Left ventricle myocardium inferior (tissue), 1 donor: ENCODE measurements at regions not wholly inside any gene's neighbourhood (a gene's known extent, or its start where the extent isn't known, plus 50 kb on each side); places are given as distances from the start of the nearest gene placed in this dataset.

Experiments
- DNase-seq: peaks from one replicate; pipeline ENCODE4 v3.0.0-alpha.2; 2020
- H3K27ac ChIP-seq: fragments of 200-600 bp; replicated peaks from 2 replicates; pipeline ENCODE4 v1.8.0; 2021
- H3K27me3 ChIP-seq: fragments of 200-600 bp; 2 replicates; pipeline ENCODE4 v1.8.0; 2021; ENCODE audit warnings: low read depth
- H3K36me3 ChIP-seq: fragments of 200-600 bp; 2 replicates; pipeline ENCODE4 v1.8.0; 2021
- H3K4me1 ChIP-seq: fragments of 200-600 bp; 2 replicates; pipeline ENCODE4 v1.8.0; 2021
- H3K4me3 ChIP-seq: fragments of 200-600 bp; 2 replicates; pipeline ENCODE4 v1.8.0; 2021; ENCODE audit warnings: mild to moderate bottlenecking, moderate library complexity
- H3K9me3 ChIP-seq: fragments of 200-600 bp; replicated peaks from 2 replicates; pipeline ENCODE4 v1.8.0; 2021
- intact Hi-C: fragments of 100-400 bp; cut with micrococcal nuclease; formaldehyde crosslinking; loops from one replicate; pipeline ENCODE4 v1.11.0; 2022
- TF ChIP-seq, protein P1 (sequence below): fragments of 200-600 bp; IDR thresholded peaks from 2 replicates; pipeline ENCODE4 v1.8.0; 2021; ENCODE audit warnings: antibody characterized with exemption, mild to moderate bottlenecking, borderline replicate concordance
- donor health status: DM: no; HTN: yes; CAD: no; lungs with severe emphysema.

DNA sequence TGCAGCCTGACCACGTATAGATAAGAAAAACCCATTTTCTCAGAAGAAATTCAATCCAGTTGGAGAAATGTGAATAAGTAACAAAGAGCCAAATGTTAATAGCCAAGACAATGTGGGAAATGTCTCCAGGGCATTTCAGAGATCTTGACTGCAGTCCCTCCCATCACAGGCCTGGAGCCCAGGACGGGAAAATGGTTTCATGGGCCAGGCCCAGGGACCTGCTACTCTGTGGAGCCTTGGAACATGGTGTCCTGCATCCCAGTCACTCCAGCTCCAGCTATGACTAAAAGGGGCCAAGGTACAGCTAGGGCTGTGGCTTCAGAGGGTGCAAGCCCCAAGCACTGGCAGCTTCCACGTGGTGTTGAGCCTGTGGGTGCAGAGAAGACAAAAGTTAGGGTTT is 490.0 kb downstream of the CYLC2 start:
- H3K4me3 ChIP-seq = no peak overlapping the region
- peaks cover 5% of the 10 kb centered on the region for H3K9me3 ChIP-seq
- DNase-seq = no peak
- H3K27ac ChIP-seq = no peak overlapping the region
- H3K4me1 ChIP-seq = no peaks in the 10 kb centered on the region
- no peaks in the 10 kb centered on the region for H3K27me3 ChIP-seq
- TF ChIP-seq, protein P1, sequence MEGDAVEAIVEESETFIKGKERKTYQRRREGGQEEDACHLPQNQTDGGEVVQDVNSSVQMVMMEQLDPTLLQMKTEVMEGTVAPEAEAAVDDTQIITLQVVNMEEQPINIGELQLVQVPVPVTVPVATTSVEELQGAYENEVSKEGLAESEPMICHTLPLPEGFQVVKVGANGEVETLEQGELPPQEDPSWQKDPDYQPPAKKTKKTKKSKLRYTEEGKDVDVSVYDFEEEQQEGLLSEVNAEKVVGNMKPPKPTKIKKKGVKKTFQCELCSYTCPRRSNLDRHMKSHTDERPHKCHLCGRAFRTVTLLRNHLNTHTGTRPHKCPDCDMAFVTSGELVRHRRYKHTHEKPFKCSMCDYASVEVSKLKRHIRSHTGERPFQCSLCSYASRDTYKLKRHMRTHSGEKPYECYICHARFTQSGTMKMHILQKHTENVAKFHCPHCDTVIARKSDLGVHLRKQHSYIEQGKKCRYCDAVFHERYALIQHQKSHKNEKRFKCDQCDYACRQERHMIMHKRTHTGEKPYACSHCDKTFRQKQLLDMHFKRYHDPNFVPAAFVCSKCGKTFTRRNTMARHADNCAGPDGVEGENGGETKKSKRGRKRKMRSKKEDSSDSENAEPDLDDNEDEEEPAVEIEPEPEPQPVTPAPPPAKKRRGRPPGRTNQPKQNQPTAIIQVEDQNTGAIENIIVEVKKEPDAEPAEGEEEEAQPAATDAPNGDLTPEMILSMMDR = no peak
- no peaks in the 10 kb centered on the region for H3K36me3 ChIP-seq
- intact Hi-C loops = no loop called here

DNA sequence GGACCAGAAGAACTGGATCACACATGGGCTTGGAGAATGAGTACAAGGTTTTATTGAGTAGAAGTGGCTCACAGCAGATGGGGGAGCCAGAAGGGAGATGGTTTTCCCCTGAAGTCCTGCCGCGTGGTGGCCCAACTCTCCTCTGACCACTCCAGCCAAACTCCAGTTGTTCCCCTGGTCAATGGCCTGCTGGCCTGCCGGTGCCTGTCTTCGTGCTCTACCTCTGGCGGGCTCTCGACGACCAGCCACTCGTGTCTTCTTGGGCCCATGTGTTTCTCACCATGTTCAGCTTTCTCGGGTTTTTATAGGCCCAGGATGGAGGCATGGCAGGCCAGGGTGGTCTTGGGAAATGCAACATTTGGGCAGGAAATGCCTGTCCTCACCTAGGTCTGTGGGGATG is 519.6 kb downstream of the CYLC2 start:
- intact Hi-C loops = no loop called here
- Histone ChIP-seq H3K4me1 (no peaks in the 10 kb centered on the region), H3K36me3 (no peaks in the 10 kb centered on the region), H3K4me3 (no peak overlapping the region), H3K27ac (no peak overlapping the region), H3K27me3 (no peaks in the 10 kb centered on the region), H3K9me3 (no peaks in the 10 kb centered on the region)
- DNase-seq = no peak
- TF ChIP-seq, protein P1 = no peak

DNA sequence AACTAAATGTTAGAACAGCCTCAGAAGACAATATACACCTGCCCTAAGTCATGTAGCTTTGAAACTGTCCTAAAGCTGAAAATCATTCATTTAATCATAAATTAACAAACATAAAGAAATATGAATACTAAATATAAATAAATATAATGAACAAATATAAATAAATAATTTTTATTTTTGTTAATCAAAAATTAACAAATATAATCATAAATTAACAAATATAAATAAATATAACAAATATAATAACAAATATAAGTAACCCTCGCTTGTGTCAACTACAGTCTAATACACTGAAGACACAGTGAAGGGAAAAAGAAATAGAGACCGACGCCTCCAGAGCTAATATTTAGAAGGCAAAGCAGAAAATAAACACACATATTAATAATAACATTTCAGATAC is 527.3 kb downstream of the CYLC2 start:
- Histone ChIP-seq H3K4me1 (no peaks in the 10 kb centered on the region), H3K27ac (no peak overlapping the region), H3K9me3 (no peaks in the 10 kb centered on the region), H3K27me3 (no peaks in the 10 kb centered on the region), H3K36me3 (no peaks in the 10 kb centered on the region), H3K4me3 (no peak overlapping the region)
- intact Hi-C loops = no loop called here
- no peak for DNase-seq
- TF ChIP-seq, protein P1 = no peak

DNA sequence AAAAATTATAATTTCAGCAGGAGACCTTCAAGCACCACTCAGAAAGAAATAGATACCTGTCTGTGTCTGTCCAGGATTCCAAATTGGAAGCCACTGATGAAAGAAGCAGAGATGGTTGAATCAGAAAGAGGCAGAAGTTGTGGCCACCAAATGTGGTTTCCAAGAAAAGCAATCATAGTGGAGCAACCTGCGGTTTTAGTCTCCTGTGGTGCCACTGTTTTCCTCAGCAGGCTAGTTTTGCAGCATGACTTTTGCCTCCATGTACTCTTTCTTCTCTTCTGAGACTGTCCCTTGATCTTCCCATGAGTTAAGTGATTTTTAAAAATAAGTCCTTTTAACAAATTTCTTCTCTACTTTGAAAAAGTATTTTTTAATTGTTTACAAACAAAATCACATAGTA is 535.8 kb downstream of the CYLC2 start:
- TF ChIP-seq, protein P1 = no peak
- intact Hi-C loops = no loop called here
- Histone ChIP-seq H3K27me3 (no peaks in the 10 kb centered on the region), H3K4me1 (no peaks in the 10 kb centered on the region), H3K27ac (no peak overlapping the region), H3K4me3 (no peak overlapping the region), H3K36me3 (no peaks in the 10 kb centered on the region), H3K9me3 (peaks cover 4% of the 10 kb centered on the region)
- no peak for DNase-seq

DNA sequence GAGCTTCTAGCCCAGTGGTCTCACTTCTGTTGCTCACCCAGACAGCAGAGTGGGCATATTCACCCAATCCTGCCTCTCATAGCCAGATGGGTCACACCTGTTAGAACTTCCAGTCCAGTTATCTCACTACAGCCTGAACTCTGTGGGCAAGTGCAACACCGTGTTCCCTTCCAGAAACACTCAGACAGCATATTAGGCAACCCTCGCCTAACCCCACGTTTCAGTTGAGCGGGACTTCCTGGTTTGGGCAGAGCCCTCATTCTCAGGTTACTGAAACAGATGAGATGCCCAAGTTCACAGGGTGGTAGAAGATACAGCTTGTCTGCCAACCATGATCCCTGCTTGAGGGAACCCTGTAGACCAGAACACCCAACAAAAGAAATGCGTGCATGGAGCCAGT is 538.2 kb downstream of the CYLC2 start:
- intact Hi-C loops = no loop called here
- TF ChIP-seq, protein P1 = no peak
- Histone ChIP-seq H3K4me3 (no peak overlapping the region), H3K27me3 (no peaks in the 10 kb centered on the region), H3K36me3 (no peaks in the 10 kb centered on the region), H3K27ac (no peak overlapping the region), H3K9me3 (peaks cover 24% of the 10 kb centered on the region), H3K4me1 (no peaks in the 10 kb centered on the region)
- DNase-seq = no peak

DNA sequence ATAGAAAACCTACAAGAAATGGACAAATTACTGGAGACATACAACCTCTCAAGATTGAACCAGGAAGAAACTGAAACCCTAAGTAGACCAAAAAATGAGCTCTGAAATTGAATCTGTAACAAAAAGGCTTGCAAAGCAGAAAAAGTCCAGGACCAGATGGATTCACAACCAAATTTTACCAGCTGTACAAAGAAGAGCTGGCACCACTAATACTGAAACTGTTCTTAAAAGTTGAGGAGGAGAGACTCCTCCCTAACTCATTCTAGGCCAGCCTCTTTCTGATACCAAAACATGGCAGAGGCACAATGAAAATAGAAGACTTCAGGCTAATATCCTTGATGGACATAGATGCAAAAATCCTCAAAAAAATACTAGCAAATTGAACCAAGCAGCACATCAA is 542.3 kb downstream of the CYLC2 start:
- Histone ChIP-seq H3K27me3 (no peaks in the 10 kb centered on the region), H3K4me3 (no peak overlapping the region), H3K36me3 (no peaks in the 10 kb centered on the region), H3K27ac (no peak overlapping the region), H3K9me3 (peaks cover 28% of the 10 kb centered on the region), H3K4me1 (no peaks in the 10 kb centered on the region)
- DNase-seq = no peak
- TF ChIP-seq, protein P1 = no peak
- intact Hi-C loops = no loop called here
